VCaP (cell line): ENCODE measurements at regions not wholly inside any gene's neighbourhood (a gene's known extent, or its start where the extent isn't known, plus 50 kb on each side); places are given as distances from the start of the nearest gene placed in this dataset.

Experiments used
- H3K27ac ChIP-seq: fragments of 450-650 bp; 2 replicates; pipeline ENCODE4 v1.5.1; 2017
- CTCF ChIP-seq: fragments of 450-650 bp; conservative IDR thresholded peaks from 2 replicates; pipeline ENCODE4 v1.5.1; 2017; ENCODE audit warnings: mild to moderate bottlenecking, moderate library complexity

GRCh38 chr21:28106370-28106890 lies 886.2 kb downstream of the LTN1 start:
- H3K27ac ChIP-seq: no peak overlapping the region
- no peak for TF ChIP-seq CTCF

- TF ChIP-seq CTCF: no peak
- no peak overlapping the region for H3K27ac ChIP-seq
Measured at GRCh38 chr21:28104346-28104745, 888.3 kb downstream of the LTN1 start.

- no peak overlapping the region for H3K27ac ChIP-seq
- no peak for TF ChIP-seq CTCF
Measured at GRCh38 chr21:28100366-28100765, 892.3 kb downstream of the LTN1 start.

GRCh38 chr21:28099001-28099705 lies 893.5 kb downstream of the LTN1 start:
- TF ChIP-seq CTCF: no peak
- H3K27ac ChIP-seq: no peak overlapping the region

- TF ChIP-seq CTCF: no peak
- no peak overlapping the region for H3K27ac ChIP-seq
Measured at GRCh38 chr21:28091466-28091865, 901.2 kb downstream of the LTN1 start.

- no peak for TF ChIP-seq CTCF
- no peak overlapping the region for H3K27ac ChIP-seq
Measured at GRCh38 chr21:28090546-28090945, 902.1 kb downstream of the LTN1 start.

GRCh38 chr21:28089599-28090441 lies 902.9 kb downstream of the LTN1 start:
- no peak for TF ChIP-seq CTCF
- H3K27ac ChIP-seq: no peak overlapping the region
